Lung (tissue), 11 donors: ENCODE measurements at regions not wholly inside any gene's neighbourhood (a gene's known extent, or its start where the extent isn't known, plus 50 kb on each side); places are given as distances from the start of the nearest gene placed in this dataset.

ENCODE experiments used
- ATAC-seq: fragments of 200-7000 bp; cut with Tn5 transposase; one replicate; pipeline ENCODE4 v1.9.1; 2020; ENCODE audit warnings: moderate number of reproducible peaks; ENCODE audit not compliant: insufficient read depth, low FRiP score
- DNase-seq, 3 donors: peaks; one replicate each; pipeline ENCODE4 v3.0.0-alpha.2; 2013 to 2017
- H3K27ac ChIP-seq, 2 donors: one replicate each; pipeline ENCODE4 v1.5.1; 2013; ENCODE audit warnings: mild to moderate bottlenecking in 2 of 2, moderate library complexity in 2 of 2, control low read depth in 1 of 2, inconsistent platforms in 1 of 2, low read depth in 1 of 2, low read length in 1 of 2
- H3K27me3 ChIP-seq, 3 donors: one replicate each; pipeline ENCODE4 v1.5.1; 2013; ENCODE audit warnings: low read length in 2 of 3; ENCODE audit not compliant: control insufficient read depth in 3 of 3, insufficient read depth in 3 of 3
- H3K36me3 ChIP-seq, 4 donors: one replicate each; pipeline ENCODE4 v1.5.1; 2013; ENCODE audit warnings: low read length in 4 of 4, mild to moderate bottlenecking in 1 of 4, moderate library complexity in 1 of 4; ENCODE audit not compliant: control insufficient read depth in 4 of 4, insufficient read depth in 4 of 4
- H3K4me1 ChIP-seq, 5 donors: one replicate each; pipeline ENCODE4 v1.5.1; 2013; ENCODE audit warnings: low read length in 5 of 5, mild to moderate bottlenecking in 2 of 5, moderate library complexity in 1 of 5; ENCODE audit not compliant: control insufficient read depth in 5 of 5, insufficient read depth in 5 of 5
- H3K4me3 ChIP-seq: one replicate; pipeline ENCODE4 v1.5.1; 2013; ENCODE audit warnings: mild to moderate bottlenecking, control low read depth, moderate library complexity
- H3K9ac ChIP-seq, 2 donors: one replicate each; pipeline ENCODE4 v1.5.1; 2013; ENCODE audit warnings: low read length in 2 of 2, control low read depth in 1 of 2; ENCODE audit not compliant: insufficient read depth in 1 of 2
- H3K9me3 ChIP-seq, 4 donors: one replicate each; pipeline ENCODE4 v1.5.1; 2013; ENCODE audit warnings: low read length in 3 of 4, mild to moderate bottlenecking in 1 of 4, moderate library complexity in 1 of 4; ENCODE audit not compliant: control insufficient read depth in 4 of 4, insufficient read depth in 3 of 4
- CTCF ChIP-seq: IDR thresholded peaks from 2 replicates; pipeline ENCODE4 v1.5.1; 2012; ENCODE audit warnings: mild to moderate bottlenecking; ENCODE audit errors: control extremely low read depth, extremely low read depth
- WGBS, 2 donors: extraction: QIAGEN DNeasy Blood & Tissue Kit; methylation state at CpG; one replicate each; pipeline ENCODE4 v1.1.7; 2013; 5-methylcytosine and 5-hydroxymethylcytosine counted together
- donor health status: control.
- donor health status: control.
- donor health status: Bipolar disorder and iron deficiency.
- donor health status: healthy.
- donor health status: DM: yes; HTN: yes; CAD: no.

GRCh38 chr5:10849278-10849677 lies 88.2 kb upstream of the DAP start:
- H3K27ac ChIP-seq, result no peak overlapping the region
- no peaks in the 10 kb centered on the region for H3K36me3 ChIP-seq
- H3K4me3 ChIP-seq, result no peak overlapping the region
- H3K27me3 ChIP-seq, result no peaks in the 10 kb centered on the region
- WGBS, 2 donors, result 54 to 60% methylated on average over 5 of the region's 5 CpGs
- ATAC-seq, result no peak
- DNase-seq, result no peak
- H3K9me3 ChIP-seq, result no peaks in the 10 kb centered on the region
- no peaks in the 10 kb centered on the region for H3K4me1 ChIP-seq
- TF ChIP-seq CTCF, result no peak
- H3K9ac ChIP-seq, result no peak overlapping the region

GRCh38 chr5:10844016-10844415 lies 83.0 kb upstream of the DAP start:
- no peak for DNase-seq
- H3K4me3 ChIP-seq, result no peak overlapping the region
- no peaks in the 10 kb centered on the region for H3K36me3 ChIP-seq
- peaks cover 0 to 3% (median 0%) of the 10 kb centered on the region in 4 donors for H3K9me3 ChIP-seq
- no peak for TF ChIP-seq CTCF
- no peak overlapping the region for H3K9ac ChIP-seq
- H3K27me3 ChIP-seq, result no peaks in the 10 kb centered on the region
- ATAC-seq, result no peak
- no peak overlapping the region for H3K27ac ChIP-seq
- 81 to 87% methylated on average over 4 of the region's 4 CpGs for WGBS, 2 donors
- no peaks in the 10 kb centered on the region for H3K4me1 ChIP-seq

GRCh38 chr5:10842823-10843222 lies 81.8 kb upstream of the DAP start:
- Histone ChIP-seq H3K27ac (no peak overlapping the region), H3K4me3 (no peak overlapping the region), H3K9me3 (peaks cover 0 to 3% (median 0%) of the 10 kb centered on the region in 4 donors), H3K27me3 (no peaks in the 10 kb centered on the region), H3K36me3 (no peaks in the 10 kb centered on the region), H3K9ac (no peak overlapping the region), H3K4me1 (no peaks in the 10 kb centered on the region)
- DNase-seq, result no peak
- no peak for TF ChIP-seq CTCF
- WGBS, 2 donors, result 89 to 93% methylated on average over 3 of the region's 3 CpGs
- no peak for ATAC-seq

GRCh38 chr5:10839916-10840599 lies 79.0 kb upstream of the DAP start:
- Histone ChIP-seq H3K27ac (no peak overlapping the region), H3K4me3 (no peak overlapping the region), H3K9me3 (peaks cover 0 to 3% (median 0%) of the 10 kb centered on the region in 4 donors), H3K9ac (no peak overlapping the region), H3K4me1 (no peaks in the 10 kb centered on the region), H3K27me3 (no peaks in the 10 kb centered on the region), H3K36me3 (no peaks in the 10 kb centered on the region)
- 82 to 100% methylated on average over 3 of the region's 3 CpGs for WGBS, 2 donors
- TF ChIP-seq CTCF, result no peak
- ATAC-seq, result no peak
- DNase-seq, result no peak
